ENCODE measurements at regions not wholly inside any gene's neighbourhood (a gene's known extent, or its start where the extent isn't known, plus 50 kb on each side); places are given as distances from the start of the nearest gene placed in this dataset.

DNA sequence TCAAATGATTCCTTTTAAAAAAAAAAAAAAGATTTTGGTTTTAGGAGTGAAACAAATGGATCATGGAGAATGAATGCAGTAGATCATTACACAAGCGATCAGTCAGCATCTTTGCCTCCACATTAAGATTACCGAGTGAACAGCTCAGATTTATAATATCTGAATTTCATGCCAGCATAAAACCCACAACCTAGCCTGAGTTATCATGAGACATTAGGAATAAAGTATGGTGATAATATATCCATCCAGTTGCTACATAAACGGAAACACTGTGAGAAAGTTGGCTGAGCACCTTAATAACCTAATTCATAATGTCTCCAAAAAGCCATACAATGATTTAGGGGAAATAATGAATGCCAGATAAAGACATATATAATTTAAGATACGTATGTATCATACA lies 553.1 kb upstream of the TUSC1 start:
- TF ChIP-seq, protein P1, sequence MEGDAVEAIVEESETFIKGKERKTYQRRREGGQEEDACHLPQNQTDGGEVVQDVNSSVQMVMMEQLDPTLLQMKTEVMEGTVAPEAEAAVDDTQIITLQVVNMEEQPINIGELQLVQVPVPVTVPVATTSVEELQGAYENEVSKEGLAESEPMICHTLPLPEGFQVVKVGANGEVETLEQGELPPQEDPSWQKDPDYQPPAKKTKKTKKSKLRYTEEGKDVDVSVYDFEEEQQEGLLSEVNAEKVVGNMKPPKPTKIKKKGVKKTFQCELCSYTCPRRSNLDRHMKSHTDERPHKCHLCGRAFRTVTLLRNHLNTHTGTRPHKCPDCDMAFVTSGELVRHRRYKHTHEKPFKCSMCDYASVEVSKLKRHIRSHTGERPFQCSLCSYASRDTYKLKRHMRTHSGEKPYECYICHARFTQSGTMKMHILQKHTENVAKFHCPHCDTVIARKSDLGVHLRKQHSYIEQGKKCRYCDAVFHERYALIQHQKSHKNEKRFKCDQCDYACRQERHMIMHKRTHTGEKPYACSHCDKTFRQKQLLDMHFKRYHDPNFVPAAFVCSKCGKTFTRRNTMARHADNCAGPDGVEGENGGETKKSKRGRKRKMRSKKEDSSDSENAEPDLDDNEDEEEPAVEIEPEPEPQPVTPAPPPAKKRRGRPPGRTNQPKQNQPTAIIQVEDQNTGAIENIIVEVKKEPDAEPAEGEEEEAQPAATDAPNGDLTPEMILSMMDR (IDR thresholded peaks at IDR 0.05; ENCODE audit: insufficient read depth, low read depth, low read length) = no peak
- no peak for TF ChIP-seq EZH2 (IDR thresholded peaks at IDR 0.05; ENCODE audit: insufficient read depth, low read length)
